CD4-positive, alpha-beta T cell (primary cell): ENCODE measurements at regions not wholly inside any gene's neighbourhood (a gene's known extent, or its start where the extent isn't known, plus 50 kb on each side); places are given as distances from the start of the nearest gene placed in this dataset.

Source experiments
- ATAC-seq: fragments of 200-7000 bp; cut with Tn5 transposase; one replicate; pipeline ENCODE4 v1.10.0; 2022; ENCODE audit warnings: mild to moderate bottlenecking; ENCODE audit not compliant: poor library complexity
- CTCF ChIA-PET: fragments of 350-600 bp; sonication (Branson Sonifier 250); formaldehyde crosslinking; loops from one replicate; lab custom pipeline; 2021; ENCODE audit warnings: antibody characterized with exemption, inconsistent platforms; lab: Charles Lee
- POLR2A ChIA-PET: fragments of 350-600 bp; sonication (Branson Sonifier 250); formaldehyde crosslinking; loops from one replicate; lab custom pipeline; 2021; ENCODE audit warnings: antibody characterized with exemption, inconsistent platforms; lab: Charles Lee
- DNase-seq, 14 experiments: peaks; one replicate each; pipeline ENCODE4 v3.0.0-alpha.2; 2013 to 2020; ENCODE audit warnings: mixed read lengths in 2 of 14
- H3K27ac ChIP-seq, 2 donors: one replicate each; pipeline versions ENCODE4 v1.5.1 to v1.7.0; 2013; ENCODE audit warnings: low read length in 2 of 2, low read depth in 1 of 2, mild to moderate bottlenecking in 1 of 2
- H3K27me3 ChIP-seq, 2 experiments: 1 replicate in 1 of 2; 2 replicates in 1 of 2; pipeline versions ENCODE4 v1.6.1 to v1.7.0; 2013; ENCODE audit warnings: low read length in 2 of 2, control low read depth in 1 of 2, mild to moderate bottlenecking in 1 of 2, moderate library complexity in 1 of 2; ENCODE audit not compliant: insufficient read depth in 2 of 2, control insufficient read depth in 1 of 2
- H3K36me3 ChIP-seq: one replicate; pipeline ENCODE4 v1.6.1; 2013; ENCODE audit warnings: low read length, control low read depth; ENCODE audit not compliant: insufficient read depth
- H3K4me1 ChIP-seq: one replicate; pipeline ENCODE4 v1.6.1; 2013; ENCODE audit warnings: low read length, control low read depth; ENCODE audit not compliant: insufficient read depth
- H3K4me3 ChIP-seq: one replicate; pipeline ENCODE4 v1.5.1; 2013; ENCODE audit warnings: mild to moderate bottlenecking, low read length, moderate library complexity
- H3K9me3 ChIP-seq, 2 experiments: 1 replicate in 1 of 2; 2 replicates in 1 of 2; pipeline versions ENCODE4 v1.6.1 to v1.7.0; 2013; ENCODE audit warnings: low read length in 2 of 2, mild to moderate bottlenecking in 2 of 2, control low read depth in 1 of 2, moderate library complexity in 1 of 2; ENCODE audit not compliant: control insufficient read depth in 1 of 2, insufficient read depth in 1 of 2
- H3K27ac Mint-ChIP-seq: one replicate; pipeline ENCODE4 v1.8.0; 2020; ENCODE audit warnings: mixed read lengths
- H3K27me3 Mint-ChIP-seq: one replicate; pipeline ENCODE4 v1.8.0; 2021; ENCODE audit warnings: mixed read lengths
- H3K36me3 Mint-ChIP-seq: one replicate; pipeline ENCODE4 v1.8.0; 2021; ENCODE audit warnings: low read depth, mixed read lengths
- H3K4me1 Mint-ChIP-seq: one replicate; pipeline ENCODE4 v1.8.0; 2021; ENCODE audit warnings: low read depth, mixed read lengths
- H3K4me3 Mint-ChIP-seq: one replicate; pipeline ENCODE4 v1.8.0; 2020; ENCODE audit warnings: mild to moderate bottlenecking, mixed read lengths
- H3K9me3 Mint-ChIP-seq: one replicate; pipeline ENCODE4 v1.8.0; 2020; ENCODE audit warnings: mixed read lengths
- CTCF ChIP-seq: fragments of 200-600 bp; IDR thresholded peaks from one replicate; pipeline ENCODE4 v1.8.0; 2022; ENCODE audit warnings: antibody characterized with exemption, mild to moderate bottlenecking
- intact Hi-C, 2 experiments: fragments of 100-400 bp; cut with DNase I in 1 of 2; cut with micrococcal nuclease in 1 of 2; formaldehyde crosslinking; loops; one replicate each; pipeline versions ENCODE4 v1.15.1 to v1.9.0; 2023 to 2025; cut with DNase I, micrococcal nuclease

GRCh38 chr5:142492781-142493281 lies 168.0 kb upstream of the SPRY4 start:
- H3K4me3 Mint-ChIP-seq: no peak overlapping the region

GRCh38 chr5:142491679-142492078 lies 166.9 kb upstream of the SPRY4 start:
- intact Hi-C loops: no loop called here
- H3K27me3 Mint-ChIP-seq: no peaks in the 10 kb centered on the region
- no peaks in the 10 kb centered on the region for H3K9me3 Mint-ChIP-seq
- no peak overlapping the region for H3K4me3 Mint-ChIP-seq
- no peak overlapping the region for H3K27ac Mint-ChIP-seq
- ATAC-seq: no peak
- CTCF ChIA-PET: no interaction called here
- TF ChIP-seq CTCF: no peak
- H3K27ac ChIP-seq: no peak overlapping the region
- no peaks in the 10 kb centered on the region for H3K4me1 ChIP-seq
- H3K36me3 Mint-ChIP-seq: no peaks in the 10 kb centered on the region
- DNase-seq: no peak
- no peak overlapping the region for H3K4me3 ChIP-seq
- POLR2A ChIA-PET: interaction anchor here (0.6 kb wide), 1 partner anchor 63 kb away, joined by 4 read pairs; no protein-coding TSS in a partner anchor
- no peaks in the 10 kb centered on the region for H3K4me1 Mint-ChIP-seq
- no peaks in the 10 kb centered on the region for H3K27me3 ChIP-seq
- H3K36me3 ChIP-seq: no peaks in the 10 kb centered on the region
- no peaks in the 10 kb centered on the region for H3K9me3 ChIP-seq

More at GRCh38 chr5:142492781-142493281, 168.0 kb upstream of the SPRY4 start:
- Mint-ChIP-seq H3K27ac (no peak overlapping the region), H3K36me3 (no peaks in the 10 kb centered on the region), H3K4me1 (no peaks in the 10 kb centered on the region), H3K27me3 (no peaks in the 10 kb centered on the region), H3K9me3 (no peaks in the 10 kb centered on the region)
- no peak for TF ChIP-seq CTCF
- intact Hi-C loops: no loop called here
- Histone ChIP-seq H3K27ac (no peak overlapping the region), H3K4me3 (no peak overlapping the region), H3K9me3 (no peaks in the 10 kb centered on the region), H3K27me3 (no peaks in the 10 kb centered on the region), H3K4me1 (no peaks in the 10 kb centered on the region), H3K36me3 (no peaks in the 10 kb centered on the region)
- CTCF ChIA-PET: interaction anchor here (0.6 kb wide), 1 partner anchor 137 kb away, joined by 3 read pairs; no protein-coding TSS in a partner anchor
- POLR2A ChIA-PET: interaction anchor here (0.6 kb wide), 1 partner anchor 57 kb away, joined by 3 read pairs; no protein-coding TSS in a partner anchor
- ATAC-seq: no peak
- DNase-seq: no peak

GRCh38 chr5:142491270-142491669 lies 166.4 kb upstream of the SPRY4 start:
- no peaks in the 10 kb centered on the region for H3K4me1 ChIP-seq
- H3K4me1 Mint-ChIP-seq: no peaks in the 10 kb centered on the region
- H3K27ac Mint-ChIP-seq: no peak overlapping the region
- intact Hi-C loops: no loop called here
- no peaks in the 10 kb centered on the region for H3K27me3 ChIP-seq
- DNase-seq (no peak), ATAC-seq (no peak)
- H3K27me3 Mint-ChIP-seq: no peaks in the 10 kb centered on the region
- no peaks in the 10 kb centered on the region for H3K9me3 ChIP-seq
- no peak overlapping the region for H3K4me3 Mint-ChIP-seq
- no peaks in the 10 kb centered on the region for H3K36me3 ChIP-seq
- CTCF ChIA-PET: no interaction called here
- no peak overlapping the region for H3K4me3 ChIP-seq
- peaks cover 3% of the 10 kb centered on the region for H3K9me3 Mint-ChIP-seq
- POLR2A ChIA-PET: interaction anchor here (0.6 kb wide), 1 partner anchor 64 kb away, joined by 4 read pairs; no protein-coding TSS in a partner anchor
- H3K27ac ChIP-seq: no peak overlapping the region
- no peak for TF ChIP-seq CTCF
- no peaks in the 10 kb centered on the region for H3K36me3 Mint-ChIP-seq
